ENCODE measurements at regions not wholly inside any gene's neighbourhood (a gene's known extent, or its start where the extent isn't known, plus 50 kb on each side); places are given as distances from the start of the nearest gene placed in this dataset.

DNA sequence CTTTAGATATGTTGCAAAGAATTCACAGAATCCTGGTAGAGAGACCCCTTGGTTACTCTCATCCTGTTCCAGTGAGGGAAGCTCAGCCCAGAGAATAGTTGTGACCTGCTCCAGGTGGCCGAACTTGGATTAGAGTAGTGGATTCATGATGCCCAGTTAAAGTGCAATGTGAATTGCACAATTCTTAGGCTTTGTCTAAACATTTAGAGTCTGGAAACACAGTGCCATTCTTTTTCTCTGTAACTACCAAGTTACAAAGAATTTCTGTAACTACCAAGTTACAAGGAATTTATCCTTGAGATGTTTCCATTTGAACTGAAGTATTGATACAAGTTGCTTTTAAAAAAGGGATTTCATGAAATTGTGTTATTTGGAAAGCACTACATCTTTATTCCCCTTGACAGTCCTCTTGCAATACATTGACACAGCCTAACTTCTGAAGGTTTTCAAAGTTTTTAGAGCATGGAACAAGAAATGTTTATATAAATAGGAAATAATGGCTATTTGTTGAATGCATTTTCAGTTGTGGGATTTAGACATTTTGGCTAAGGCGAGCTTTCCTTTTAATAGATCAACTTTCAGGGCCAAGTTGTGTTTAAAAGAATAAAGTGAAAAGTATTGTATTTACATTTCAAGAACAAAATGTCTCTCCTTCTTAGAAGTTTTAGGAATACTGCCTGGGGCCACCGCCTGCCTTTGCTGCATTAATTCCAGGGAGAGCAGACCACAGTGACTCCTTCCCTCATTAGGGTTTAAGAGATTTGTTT, 315.0 kb downstream of the LPIN1 start:
- Histone ChIP-seq H3K4me3 (ENCODE audit: low read depth in 2 of 2, low read length in 2 of 2) (no peak overlapping the region), H3K27ac (ENCODE audit: low read length) (no peak overlapping the region), H3K36me3 (ENCODE audit: control insufficient read depth, insufficient read depth, low read length) (no peaks in the 10 kb centered on the region), H3K9me3 (ENCODE audit: control insufficient read depth, insufficient read depth, low read depth, low read length) (no peaks in the 10 kb centered on the region), H3K27me3 (ENCODE audit: control insufficient read depth, insufficient read depth, low read length) (no peaks in the 10 kb centered on the region), H3K4me1 (ENCODE audit: control insufficient read depth, insufficient read depth, low read length) (no peaks in the 10 kb centered on the region)
- no peak for DNase-seq (ENCODE audit: low read depth, low spot score)
- in situ Hi-C loops (cut with HindIII; ENCODE audit: low pct_unique_long_range_greater_than_20kb, low sequenced_read_pairs), result no loop called here
- POLR2A ChIA-PET, result no interaction called here
- ATAC-seq, result no peak
- TF ChIP-seq, protein P1, sequence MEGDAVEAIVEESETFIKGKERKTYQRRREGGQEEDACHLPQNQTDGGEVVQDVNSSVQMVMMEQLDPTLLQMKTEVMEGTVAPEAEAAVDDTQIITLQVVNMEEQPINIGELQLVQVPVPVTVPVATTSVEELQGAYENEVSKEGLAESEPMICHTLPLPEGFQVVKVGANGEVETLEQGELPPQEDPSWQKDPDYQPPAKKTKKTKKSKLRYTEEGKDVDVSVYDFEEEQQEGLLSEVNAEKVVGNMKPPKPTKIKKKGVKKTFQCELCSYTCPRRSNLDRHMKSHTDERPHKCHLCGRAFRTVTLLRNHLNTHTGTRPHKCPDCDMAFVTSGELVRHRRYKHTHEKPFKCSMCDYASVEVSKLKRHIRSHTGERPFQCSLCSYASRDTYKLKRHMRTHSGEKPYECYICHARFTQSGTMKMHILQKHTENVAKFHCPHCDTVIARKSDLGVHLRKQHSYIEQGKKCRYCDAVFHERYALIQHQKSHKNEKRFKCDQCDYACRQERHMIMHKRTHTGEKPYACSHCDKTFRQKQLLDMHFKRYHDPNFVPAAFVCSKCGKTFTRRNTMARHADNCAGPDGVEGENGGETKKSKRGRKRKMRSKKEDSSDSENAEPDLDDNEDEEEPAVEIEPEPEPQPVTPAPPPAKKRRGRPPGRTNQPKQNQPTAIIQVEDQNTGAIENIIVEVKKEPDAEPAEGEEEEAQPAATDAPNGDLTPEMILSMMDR (IDR thresholded peaks at IDR 0.05), result no peak
- TF ChIP-seq SIN3A (IDR thresholded peaks at IDR 0.05; ENCODE audit: borderline replicate concordance, insufficient read depth, low read depth, low read length) (no peak), REST (IDR thresholded peaks at IDR 0.05; ENCODE audit: insufficient read depth in 1 of 2, low read depth in 2 of 2, low read length in 1 of 2) (no peak), POLR2AphosphoS5 (IDR thresholded peaks at IDR 0.05; ENCODE audit: low read depth, low read length) (no peak), TCF7L2 (IDR thresholded peaks at IDR 0.05; ENCODE audit: low read depth, low read length) (no peak)
- CTCF ChIA-PET, result no interaction called here
- BruUV-seq (replicated peaks), result no TSS peak
- intact Hi-C loops (cut with micrococcal nuclease; ENCODE audit: unreplicated experiment), result no loop called here

DNA sequence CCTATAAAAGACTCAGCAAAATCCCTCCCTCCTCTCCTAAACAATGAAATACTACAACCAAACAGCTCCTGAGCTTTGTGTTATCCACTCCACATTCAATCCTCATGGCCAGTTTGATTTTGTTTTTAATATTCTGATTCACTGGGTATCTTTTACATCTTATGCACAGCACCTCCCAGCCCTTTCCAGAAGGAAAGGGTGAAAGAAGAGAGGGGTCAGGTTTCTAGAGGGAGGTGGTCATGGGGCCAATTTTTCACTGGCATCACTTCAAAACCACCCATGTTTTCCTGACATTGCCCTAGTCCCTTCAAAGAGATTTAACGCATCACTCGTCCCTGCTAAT, 315.6 kb downstream of the LPIN1 start:
- ChIA-PET CTCF (no interaction called here), POLR2A (no interaction called here)
- Histone ChIP-seq H3K4me1 (ENCODE audit: control insufficient read depth, insufficient read depth, low read length) (no peaks in the 10 kb centered on the region), H3K27ac (ENCODE audit: low read length) (no peak overlapping the region), H3K27me3 (ENCODE audit: control insufficient read depth, insufficient read depth, low read length) (no peaks in the 10 kb centered on the region), H3K4me3 (ENCODE audit: low read depth in 2 of 2, low read length in 2 of 2) (no peak overlapping the region), H3K9me3 (ENCODE audit: control insufficient read depth, insufficient read depth, low read depth, low read length) (no peaks in the 10 kb centered on the region), H3K36me3 (ENCODE audit: control insufficient read depth, insufficient read depth, low read length) (no peaks in the 10 kb centered on the region)
- TF ChIP-seq, protein P1 (IDR thresholded peaks at IDR 0.05), result no peak
- no peak for TF ChIP-seq SIN3A (IDR thresholded peaks at IDR 0.05; ENCODE audit: borderline replicate concordance, insufficient read depth, low read depth, low read length)
- TF ChIP-seq POLR2AphosphoS5 (IDR thresholded peaks at IDR 0.05; ENCODE audit: low read depth, low read length), result no peak
- no peak for TF ChIP-seq TCF7L2 (IDR thresholded peaks at IDR 0.05; ENCODE audit: low read depth, low read length)
- no peak for TF ChIP-seq REST (IDR thresholded peaks at IDR 0.05; ENCODE audit: insufficient read depth in 1 of 2, low read depth in 2 of 2, low read length in 1 of 2)
- DNase-seq (ENCODE audit: low read depth, low spot score), result no peak
- intact Hi-C loops (cut with micrococcal nuclease; ENCODE audit: unreplicated experiment), result no loop called here
- in situ Hi-C loops (cut with HindIII; ENCODE audit: low pct_unique_long_range_greater_than_20kb, low sequenced_read_pairs), result no loop called here
- no peak for ATAC-seq
- BruUV-seq (replicated peaks), result no TSS peak

All from Panc1 (cell line).